ENCODE measurements at regions not wholly inside any gene's neighbourhood (a gene's known extent, or its start where the extent isn't known, plus 50 kb on each side); places are given as distances from the start of the nearest gene placed in this dataset.

GRCh38 chr10:131769571-131770410, 131.0 kb upstream of the PPP2R2D start:
- TF ChIP-seq POLR2AphosphoS5 (IDR thresholded peaks at IDR 0.05) (no peak), POLR2A (IDR thresholded peaks at IDR 0.05) (no peak), CTCF (IDR thresholded peaks at IDR 0.05) (no peak)
- intact Hi-C loops (cut with DNase I), result no loop called here
- no peak for DNase-seq (ENCODE audit: low spot score)
- no peak overlapping the region for H3K4me3 ChIP-seq
- H3K9me3 ChIP-seq, result no peaks in the 10 kb centered on the region
- no peaks in the 10 kb centered on the region for H3K27me3 ChIP-seq (replicated peaks; ENCODE audit: insufficient read depth)
- H3K27ac ChIP-seq, result no peak overlapping the region
- no peaks in the 10 kb centered on the region for H3K4me1 ChIP-seq (replicated peaks)
- WGBS, result 66% methylated on average over 19 of the region's 19 CpGs
- no peaks in the 10 kb centered on the region for H3K36me3 ChIP-seq

GRCh38 chr10:131770946-131771633, 129.7 kb upstream of the PPP2R2D start:
- no peaks in the 10 kb centered on the region for H3K9me3 ChIP-seq
- DNase-seq (ENCODE audit: low spot score), result no peak
- TF ChIP-seq POLR2A (IDR thresholded peaks at IDR 0.05), result no peak
- no peak for TF ChIP-seq CTCF (IDR thresholded peaks at IDR 0.05)
- no peak for TF ChIP-seq POLR2AphosphoS5 (IDR thresholded peaks at IDR 0.05)
- H3K36me3 ChIP-seq, result no peaks in the 10 kb centered on the region
- no peaks in the 10 kb centered on the region for H3K4me1 ChIP-seq (replicated peaks)
- WGBS, result 83% methylated on average over 16 of the region's 21 CpGs
- no peak overlapping the region for H3K4me3 ChIP-seq
- intact Hi-C loops (cut with DNase I), result no loop called here
- no peak overlapping the region for H3K27ac ChIP-seq
- H3K27me3 ChIP-seq (replicated peaks; ENCODE audit: insufficient read depth), result no peaks in the 10 kb centered on the region

- no peak for TF ChIP-seq POLR2AphosphoS5 (IDR thresholded peaks at IDR 0.05)
- no peak overlapping the region for H3K4me3 ChIP-seq
- no peak for DNase-seq (ENCODE audit: low spot score)
- no peaks in the 10 kb centered on the region for H3K4me1 ChIP-seq (replicated peaks)
- intact Hi-C loops (cut with DNase I), result no loop called here
- 82% methylated on average over 16 of the region's 16 CpGs for WGBS
- H3K27ac ChIP-seq, result no peak overlapping the region
- no peaks in the 10 kb centered on the region for H3K27me3 ChIP-seq (replicated peaks; ENCODE audit: insufficient read depth)
- H3K36me3 ChIP-seq, result no peaks in the 10 kb centered on the region
- no peaks in the 10 kb centered on the region for H3K9me3 ChIP-seq
These were observed 129.0 kb upstream of the PPP2R2D start for GRCh38 chr10:131771634-131772358.

- no peak overlapping the region for H3K4me3 ChIP-seq
- DNase-seq (ENCODE audit: low spot score), result no peak
- H3K36me3 ChIP-seq, result no peaks in the 10 kb centered on the region
- no peaks in the 10 kb centered on the region for H3K27me3 ChIP-seq (replicated peaks; ENCODE audit: insufficient read depth)
- intact Hi-C loops (cut with DNase I), result no loop called here
- no peak overlapping the region for H3K27ac ChIP-seq
- 39% methylated on average over 9 of the region's 9 CpGs for WGBS
- no peaks in the 10 kb centered on the region for H3K9me3 ChIP-seq
- no peaks in the 10 kb centered on the region for H3K4me1 ChIP-seq (replicated peaks)
- TF ChIP-seq CTCF (IDR thresholded peaks at IDR 0.05), result no peak
- TF ChIP-seq POLR2A (IDR thresholded peaks at IDR 0.05), result no peak
- TF ChIP-seq POLR2AphosphoS5 (IDR thresholded peaks at IDR 0.05), result no peak
These were observed 128.4 kb upstream of the PPP2R2D start for GRCh38 chr10:131772441-131772840.
